K562 (cell line): ENCODE measurements at regions not wholly inside any gene's neighbourhood (a gene's known extent, or its start where the extent isn't known, plus 50 kb on each side); places are given as distances from the start of the nearest gene placed in this dataset.

Experiments
- ATAC-seq: fragments of 200-7000 bp; cut with Tn5 transposase; 3 replicates; pipeline ENCODE4 v1.9.1; 2020; ENCODE audit warnings: moderate library complexity
- BruUV-seq: library from RNA; stranded (reverse); fragments of 400-500 nt; replicated peaks from 2 replicates; lab custom pipeline; 2021; lab: Mats Ljungman, UMichigan
- CTCF ChIA-PET: fragments of 300-600 bp; formaldehyde crosslinking; extraction: SDS; loops from one replicate; lab custom pipeline; 2021; ENCODE audit warnings: low intra/inter-chr PET ratio; lab: Yijun Ruan, JAX
- POLR2A ChIA-PET: fragments of 300-600, 350-650 bp; sonication (Branson Sonifier 250); formaldehyde crosslinking; extraction: SDS; loops from one replicate; lab custom pipeline; 2021; ENCODE audit warnings: antibody characterized with exemption, inconsistent platforms; lab: Yijun Ruan, JAX
- DNase-seq, 4 experiments: peaks; one replicate each; pipeline versions ENCODE4 v3.0.0 to v3.0.0-alpha.2; 2011 to 2018; ENCODE audit warnings: low spot score in 3 of 4, mixed read lengths in 3 of 4; ENCODE audit errors: extremely low read depth in 1 of 4
- FAIRE-seq: peaks from 2 replicates; lab custom pipeline; 2011; peaks lifted over from hg19 to GRCh38; lab: Jason Lieb, UNC
- H2AFZ ChIP-seq: 2 replicates; pipeline ENCODE4 v1.6.0; 2011; ENCODE audit warnings: low read depth, low read length, control low read depth, inconsistent platforms
- H3K27ac ChIP-seq: fragments of 200-600 bp; 3 replicates; pipeline ENCODE4 v1.8.0; 2011; ENCODE audit warnings: low read depth, mild to moderate bottlenecking, control low read depth, inconsistent platforms, low read length, moderate library complexity, mixed read lengths; ENCODE audit errors: extremely low read depth
- H3K27me3 ChIP-seq, 2 experiments: fragments of 300-600 bp in 1 of 2; 2 replicates in 1 of 2; 3 replicates in 1 of 2; pipeline versions ENCODE4 v1.6.0 to v1.8.0; 2011; ENCODE audit warnings: inconsistent platforms in 2 of 2, low read length in 2 of 2, mild to moderate bottlenecking in 1 of 2, mixed read lengths in 1 of 2, moderate library complexity in 1 of 2; ENCODE audit not compliant: control insufficient read depth in 2 of 2, insufficient read depth in 2 of 2
- H3K36me3 ChIP-seq: fragments of 300-600 bp; 3 replicates; pipeline ENCODE4 v1.8.0; 2011; ENCODE audit warnings: mild to moderate bottlenecking, low read length, inconsistent platforms; ENCODE audit not compliant: control insufficient read depth, insufficient read depth
- H3K4me1 ChIP-seq, 2 experiments: fragments of 200-600 bp in 1 of 2; replicated peaks in 1 of 2; 2 replicates in 1 of 2; 3 replicates in 1 of 2; pipeline versions ENCODE4 v1.5.1 to v1.8.0; 2011; ENCODE audit warnings: inconsistent platforms in 2 of 2, low read length in 2 of 2, mild to moderate bottlenecking in 1 of 2, mixed read lengths in 1 of 2, moderate library complexity in 1 of 2; ENCODE audit not compliant: control insufficient read depth in 2 of 2, insufficient read depth in 2 of 2
- H3K4me2 ChIP-seq: 2 replicates; pipeline ENCODE4 v1.6.1; 2011; ENCODE audit warnings: low read length, control low read depth, inconsistent platforms, mixed read lengths; ENCODE audit not compliant: insufficient read depth
- H3K4me3 ChIP-seq: fragments of 200-600 bp; sonication (generic), shearing (Covaris generic); 2 replicates; pipeline ENCODE4 v1.5.1; 2016; ENCODE audit warnings: control low read depth, inconsistent platforms
- H3K79me2 ChIP-seq: fragments of 200-600 bp; 3 replicates; pipeline ENCODE4 v1.8.0; 2011; ENCODE audit warnings: low read length, inconsistent platforms; ENCODE audit not compliant: control insufficient read depth, insufficient read depth
- H3K9ac ChIP-seq, 2 experiments: 2 replicates each; pipeline versions ENCODE4 v1.6.0 to v1.6.1; 2011; ENCODE audit warnings: low read depth in 2 of 2, low read length in 2 of 2, control low read depth in 1 of 2, inconsistent platforms in 1 of 2, mild to moderate bottlenecking in 1 of 2, mixed read lengths in 1 of 2; ENCODE audit not compliant: insufficient read depth in 1 of 2
- H3K9me1 ChIP-seq: one replicate; pipeline ENCODE4 v1.6.0; 2011; ENCODE audit warnings: inconsistent platforms, mild to moderate bottlenecking, low read length, moderate library complexity; ENCODE audit not compliant: control insufficient read depth, insufficient read depth
- H3K9me3 ChIP-seq: replicated peaks from 2 replicates; pipeline ENCODE4 v1.5.1; 2011; ENCODE audit warnings: low read depth, low read length, inconsistent platforms; ENCODE audit not compliant: control insufficient read depth, insufficient read depth
- H4K20me1 ChIP-seq: replicated peaks from 2 replicates; pipeline ENCODE4 v1.6.1; 2011; ENCODE audit warnings: low read length, inconsistent platforms, mixed read lengths; ENCODE audit not compliant: control insufficient read depth, insufficient read depth
- BRCA1 ChIP-seq, 2 experiments: fragments of 450-650 bp in 1 of 2; sonication (generic) in 1 of 2; formaldehyde crosslinking in 1 of 2; IDR thresholded peaks; 2 replicates each; pipeline versions ENCODE4 v1.5.0 to v1.6.1; 2017 to 2020; ENCODE audit warnings: mild to moderate bottlenecking in 1 of 2, missing genetic modification reagents in 1 of 2
- DNMT1 ChIP-seq: fragments of 450-650 bp; IDR thresholded peaks from 2 replicates; pipeline ENCODE4 v1.6.1; 2016; ENCODE audit warnings: antibody characterized with exemption, mild to moderate bottlenecking
- GATAD2A ChIP-seq: fragments of 450-650 bp; IDR thresholded peaks from 2 replicates; pipeline ENCODE4 v1.6.1; 2017
- HEY1 ChIP-seq: fragments of 250-450 bp; sonication (Bioruptor Pico); IDR thresholded peaks from 2 replicates; pipeline ENCODE4 v1.5.0; 2020; ENCODE audit warnings: mild to moderate bottlenecking, moderate library complexity, borderline replicate concordance
- KLF16 ChIP-seq: IDR thresholded peaks from 2 replicates; pipeline ENCODE4 v1.6.1; 2016; ENCODE audit warnings: antibody characterized with exemption
- MEF2A ChIP-seq: IDR thresholded peaks from 2 replicates; pipeline ENCODE4 v1.6.1; 2011; ENCODE audit warnings: low read depth, mild to moderate bottlenecking, low read length, moderate library complexity; ENCODE audit not compliant: control insufficient read depth
- NR3C1 ChIP-seq: sonication (generic); formaldehyde crosslinking; IDR thresholded peaks from 2 replicates; pipeline ENCODE4 v1.8.1; 2022; ENCODE audit warnings: missing genetic modification reagents
- PTTG1 ChIP-seq: fragments of 450-650 bp; IDR thresholded peaks from 2 replicates; pipeline ENCODE4 v1.6.1; 2016; ENCODE audit warnings: low read depth, mild to moderate bottlenecking, missing genetic modification characterization, missing compliant biosample characterization
- RNF2 ChIP-seq: sonication (generic); IDR thresholded peaks from 2 replicates; pipeline ENCODE4 v1.6.1; 2016
- SIN3B ChIP-seq: fragments of 450-650 bp; IDR thresholded peaks from 2 replicates; pipeline ENCODE4 v1.6.1; 2017; ENCODE audit warnings: low read depth, mild to moderate bottlenecking, moderate library complexity
- ZC3H8 ChIP-seq: fragments of 450-650 bp; IDR thresholded peaks from 2 replicates; pipeline ENCODE4 v1.6.1; 2017
- ZFP1 ChIP-seq: fragments of 450-650 bp; formaldehyde crosslinking; IDR thresholded peaks from 2 replicates; pipeline ENCODE4 v1.4.0; 2020; ENCODE audit warnings: mild to moderate bottlenecking, mixed read lengths
- ZNF586 ChIP-seq: fragments of 450-650 bp; formaldehyde crosslinking; conservative IDR thresholded peaks from 2 replicates; pipeline ENCODE4 v1.4.0; 2020; ENCODE audit warnings: mild to moderate bottlenecking, moderate library complexity
- ZNF75A ChIP-seq: fragments of 450-650 bp; formaldehyde crosslinking; IDR thresholded peaks from 2 replicates; pipeline ENCODE4 v1.4.0; 2020; ENCODE audit warnings: mild to moderate bottlenecking
- ZNF76 ChIP-seq: fragments of 250-450 bp; sonication (Bioruptor Pico); IDR thresholded peaks from 2 replicates; pipeline ENCODE4 v1.4.0; 2020; ENCODE audit warnings: mild to moderate bottlenecking, moderate library complexity, borderline replicate concordance
- WGBS: fragments of 100-300 bp; shearing (Covaris generic); methylation state at CpG from one replicate; pipeline ENCODE4 v1.1.6; 2016; ENCODE audit warnings: low coverage, mixed read lengths; ENCODE audit not compliant: insufficient coverage; ENCODE audit errors: missing lambda C conversion rate; 5-methylcytosine and 5-hydroxymethylcytosine counted together
- in situ Hi-C: fragments of 300-500 bp; cut with MboI; formaldehyde crosslinking; loops from 4 replicates; pipeline ENCODE4 v1.15.0; 2018; ENCODE audit warnings: inconsistent platforms, mixed read lengths
- intact Hi-C: fragments of 100-400 bp; cut with micrococcal nuclease; formaldehyde crosslinking; loops from 2 replicates; pipeline ENCODE4 v1.14.2; 2022
- TF ChIP-seq, protein P1 (sequence below): sonication (generic); formaldehyde crosslinking; IDR thresholded peaks from 2 replicates; pipeline ENCODE4 v1.8.0; 2022; ENCODE audit warnings: mild to moderate bottlenecking, missing genetic modification reagents
- TF ChIP-seq, protein P2 (sequence below), 2 experiments: IDR thresholded peaks in 1 of 2; conservative IDR thresholded peaks in 1 of 2; 2 replicates each; pipeline ENCODE4 v1.6.1; 2016; ENCODE audit warnings: low read depth in 2 of 2, mild to moderate bottlenecking in 1 of 2, missing compliant biosample characterization in 1 of 2, missing genetic modification characterization in 1 of 2, moderate library complexity in 1 of 2
- TF ChIP-seq, protein P3 (sequence below): sonication (generic); formaldehyde crosslinking; IDR thresholded peaks from 2 replicates; pipeline ENCODE4 v1.4.0; 2020; ENCODE audit warnings: mild to moderate bottlenecking, missing genetic modification reagents

DNA sequence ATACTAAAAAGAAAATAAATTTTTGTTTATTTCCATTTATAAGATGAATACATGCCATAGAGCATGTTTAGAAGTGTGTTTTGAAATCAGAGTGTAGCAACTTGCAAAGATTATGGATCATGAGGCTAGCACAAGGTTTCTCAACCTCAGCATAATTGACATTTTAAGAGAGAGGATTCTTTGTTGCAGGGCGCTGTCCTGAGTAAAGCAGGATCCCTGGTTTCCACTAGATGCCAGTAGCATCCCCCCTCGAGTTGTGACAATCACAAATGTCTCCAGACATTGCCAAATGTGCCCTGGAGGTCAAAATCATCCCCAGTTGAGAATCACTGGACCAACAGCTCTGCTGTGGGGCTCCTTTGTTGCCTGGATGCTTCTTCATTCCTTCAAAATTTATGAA is 128.5 kb upstream of the RBMS3 start (continued):
- TF ChIP-seq, protein P1, sequence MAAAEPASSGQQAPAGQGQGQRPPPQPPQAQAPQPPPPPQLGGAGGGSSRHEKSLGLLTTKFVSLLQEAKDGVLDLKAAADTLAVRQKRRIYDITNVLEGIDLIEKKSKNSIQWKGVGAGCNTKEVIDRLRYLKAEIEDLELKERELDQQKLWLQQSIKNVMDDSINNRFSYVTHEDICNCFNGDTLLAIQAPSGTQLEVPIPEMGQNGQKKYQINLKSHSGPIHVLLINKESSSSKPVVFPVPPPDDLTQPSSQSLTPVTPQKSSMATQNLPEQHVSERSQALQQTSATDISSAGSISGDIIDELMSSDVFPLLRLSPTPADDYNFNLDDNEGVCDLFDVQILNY (CRISPR knock-in tag): no peak
- TF ChIP-seq ZNF586 (CRISPR knock-in tag) (no peak), KLF16 (no peak), BRCA1 (IDR thresholded peaks at IDR 0.05) (no peak), BRCA1 (CRISPR knock-in tag; IDR thresholded peaks at IDR 0.05) (no peak), ZFP1 (CRISPR knock-in tag) (no peak), NR3C1 (no peak)
- TF ChIP-seq, protein P2, sequence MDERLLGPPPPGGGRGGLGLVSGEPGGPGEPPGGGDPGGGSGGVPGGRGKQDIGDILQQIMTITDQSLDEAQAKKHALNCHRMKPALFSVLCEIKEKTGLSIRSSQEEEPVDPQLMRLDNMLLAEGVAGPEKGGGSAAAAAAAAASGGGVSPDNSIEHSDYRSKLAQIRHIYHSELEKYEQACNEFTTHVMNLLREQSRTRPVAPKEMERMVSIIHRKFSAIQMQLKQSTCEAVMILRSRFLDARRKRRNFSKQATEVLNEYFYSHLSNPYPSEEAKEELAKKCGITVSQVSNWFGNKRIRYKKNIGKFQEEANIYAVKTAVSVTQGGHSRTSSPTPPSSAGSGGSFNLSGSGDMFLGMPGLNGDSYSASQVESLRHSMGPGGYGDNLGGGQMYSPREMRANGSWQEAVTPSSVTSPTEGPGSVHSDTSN (CRISPR knock-in tag; IDR thresholded peaks at IDR 0.05; ENCODE audit: low read depth): no peak
- TF ChIP-seq, protein P2 (tag; conservative IDR thresholded peaks at IDR 0.05; ENCODE audit: low read depth): no peak
- TF ChIP-seq, all 486 proteins: peak for 0

DNA sequence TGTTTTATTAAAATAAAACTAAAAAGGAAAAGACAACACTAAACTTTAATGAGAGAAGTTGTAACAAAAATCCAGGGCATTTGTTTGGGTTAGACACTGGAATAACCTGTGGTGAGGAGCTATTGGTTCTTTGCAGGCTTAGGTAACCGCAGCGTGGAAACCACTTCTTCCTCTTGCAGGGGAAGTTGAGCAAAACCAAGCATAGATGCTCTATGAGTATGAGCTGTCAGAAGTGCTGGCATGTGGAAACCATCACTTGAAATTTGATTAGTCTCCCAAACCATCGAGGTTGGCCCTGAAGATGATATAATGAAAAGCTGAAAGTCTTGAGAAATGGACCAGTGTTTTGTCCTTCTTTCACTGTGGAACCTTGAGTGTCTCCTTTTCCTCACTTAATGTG is 127.1 kb upstream of the RBMS3 start:
- no TSS peak for BruUV-seq
- TF ChIP-seq RNF2 (no peak), GATAD2A (no peak), SIN3B (no peak), MEF2A (no peak), HEY1 (CRISPR knock-in tag) (no peak), KLF16 (no peak), DNMT1 (no peak), PTTG1 (tag) (no peak), ZNF76 (CRISPR knock-in tag) (no peak), ZNF75A (no peak), ZC3H8 (no peak)
- TF ChIP-seq, protein P3, sequence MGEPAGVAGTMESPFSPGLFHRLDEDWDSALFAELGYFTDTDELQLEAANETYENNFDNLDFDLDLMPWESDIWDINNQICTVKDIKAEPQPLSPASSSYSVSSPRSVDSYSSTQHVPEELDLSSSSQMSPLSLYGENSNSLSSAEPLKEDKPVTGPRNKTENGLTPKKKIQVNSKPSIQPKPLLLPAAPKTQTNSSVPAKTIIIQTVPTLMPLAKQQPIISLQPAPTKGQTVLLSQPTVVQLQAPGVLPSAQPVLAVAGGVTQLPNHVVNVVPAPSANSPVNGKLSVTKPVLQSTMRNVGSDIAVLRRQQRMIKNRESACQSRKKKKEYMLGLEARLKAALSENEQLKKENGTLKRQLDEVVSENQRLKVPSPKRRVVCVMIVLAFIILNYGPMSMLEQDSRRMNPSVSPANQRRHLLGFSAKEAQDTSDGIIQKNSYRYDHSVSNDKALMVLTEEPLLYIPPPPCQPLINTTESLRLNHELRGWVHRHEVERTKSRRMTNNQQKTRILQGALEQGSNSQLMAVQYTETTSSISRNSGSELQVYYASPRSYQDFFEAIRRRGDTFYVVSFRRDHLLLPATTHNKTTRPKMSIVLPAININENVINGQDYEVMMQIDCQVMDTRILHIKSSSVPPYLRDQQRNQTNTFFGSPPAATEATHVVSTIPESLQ (CRISPR knock-in tag): no peak
- TF ChIP-seq, all 486 proteins: peak for 0
- Histone ChIP-seq H3K4me3 (no peak overlapping the region), H2AFZ (no peak overlapping the region), H3K4me1 (no peaks in the 10 kb centered on the region), H4K20me1 (no peaks in the 10 kb centered on the region), H3K27ac (no peak overlapping the region), H3K27me3 (no peaks in the 10 kb centered on the region), H3K9me3 (no peaks in the 10 kb centered on the region; the same call in 1 of the 2 replicates), H3K9ac (no peak overlapping the region), H3K9me1 (no peaks in the 10 kb centered on the region), H3K79me2 (no peaks in the 10 kb centered on the region), H3K36me3 (no peaks in the 10 kb centered on the region), H3K4me2 (no peak overlapping the region)
- in situ Hi-C loops (no loop called here), intact Hi-C loops (no loop called here)
- DNase-seq (no peak), ATAC-seq (no peak), FAIRE-seq (no peak)
- WGBS: 2% methylated on average over 3 of the region's 3 CpGs
- CTCF ChIA-PET: no interaction called here
- POLR2A ChIA-PET: no interaction called here
